ENCODE measurements at regions not wholly inside any gene's neighbourhood (a gene's known extent, or its start where the extent isn't known, plus 50 kb on each side); places are given as distances from the start of the nearest gene placed in this dataset.

DNA sequence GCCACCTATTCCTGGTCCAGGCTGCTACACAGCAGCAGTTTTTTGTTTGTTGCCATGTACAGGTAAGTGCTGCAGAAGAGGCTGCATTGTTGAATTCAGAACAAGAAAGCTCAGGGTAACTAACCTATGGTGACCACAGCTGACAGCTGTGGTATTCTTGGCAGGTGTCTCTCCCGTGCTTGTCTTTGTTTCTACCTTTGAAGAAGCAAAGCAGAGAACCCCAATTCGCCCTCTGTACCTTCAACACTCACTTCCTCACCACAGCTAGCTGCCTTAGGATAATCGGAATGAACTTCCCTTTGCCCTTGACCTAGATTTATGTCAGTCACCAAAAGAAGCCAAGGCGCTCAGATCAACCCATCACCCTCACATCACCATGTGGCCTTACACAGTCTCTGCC, 1703.3 kb upstream of the SLC10A2 start:
- DNase-seq (ENCODE audit: low read depth): no peak

DNA sequence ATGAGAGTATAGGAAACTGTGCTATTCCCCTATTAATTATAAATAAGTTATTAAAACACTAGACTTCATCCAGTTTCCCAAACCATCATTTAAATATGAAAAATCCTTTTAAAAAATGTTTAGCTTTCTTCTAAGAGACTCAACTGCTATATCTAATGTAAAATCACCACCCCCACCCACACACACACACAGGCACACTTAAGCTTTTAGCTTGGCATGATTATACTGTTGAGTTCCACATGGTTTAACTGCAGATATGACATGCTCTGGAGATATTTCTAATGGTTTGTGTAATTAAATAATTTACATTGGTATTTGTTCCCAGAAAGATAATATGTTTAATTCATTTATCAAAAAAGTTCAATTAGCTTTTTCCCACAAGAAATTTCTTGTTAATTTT, 1700.1 kb upstream of the SLC10A2 start:
- DNase-seq (ENCODE audit: low read depth): no peak

DNA sequence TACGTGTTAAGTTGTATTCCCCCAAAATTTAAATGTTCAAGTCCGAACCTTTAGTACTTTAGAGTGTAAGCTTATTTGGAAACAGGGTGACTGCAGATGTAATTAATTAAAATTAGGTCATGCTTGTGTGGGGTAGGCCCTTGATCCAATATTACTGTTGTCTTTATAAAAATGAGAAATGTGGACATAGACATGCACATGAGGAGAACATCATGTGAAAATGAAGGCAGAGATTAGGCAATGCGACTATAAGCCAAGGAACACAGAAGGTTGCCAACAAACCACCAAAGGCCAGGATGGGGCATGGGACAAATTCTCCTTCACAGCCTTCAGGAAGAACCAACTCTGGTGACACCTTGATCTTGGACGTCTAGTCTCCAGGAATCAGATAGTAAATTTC, 1698.4 kb upstream of the SLC10A2 start:
- DNase-seq (ENCODE audit: low read depth): no peak

DNA sequence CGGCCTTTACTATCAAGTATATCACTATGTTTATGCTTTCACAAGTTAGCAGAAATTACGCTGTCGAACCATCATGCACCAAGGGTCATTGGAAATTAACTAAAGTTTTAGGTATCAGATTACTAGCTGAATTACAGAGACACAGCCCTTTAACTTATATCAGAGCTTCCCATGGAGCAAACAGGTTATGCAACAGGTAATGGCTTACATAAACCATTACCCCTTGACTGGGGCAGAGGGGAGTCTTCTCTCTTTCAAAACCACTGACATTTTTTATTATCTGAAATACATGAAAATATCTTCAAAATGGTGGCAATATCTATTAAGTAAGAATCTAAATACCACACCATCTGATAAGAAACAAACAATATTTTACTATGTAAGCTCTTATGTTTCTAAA, 1692.9 kb upstream of the SLC10A2 start:
- DNase-seq (ENCODE audit: low read depth): no peak

DNA sequence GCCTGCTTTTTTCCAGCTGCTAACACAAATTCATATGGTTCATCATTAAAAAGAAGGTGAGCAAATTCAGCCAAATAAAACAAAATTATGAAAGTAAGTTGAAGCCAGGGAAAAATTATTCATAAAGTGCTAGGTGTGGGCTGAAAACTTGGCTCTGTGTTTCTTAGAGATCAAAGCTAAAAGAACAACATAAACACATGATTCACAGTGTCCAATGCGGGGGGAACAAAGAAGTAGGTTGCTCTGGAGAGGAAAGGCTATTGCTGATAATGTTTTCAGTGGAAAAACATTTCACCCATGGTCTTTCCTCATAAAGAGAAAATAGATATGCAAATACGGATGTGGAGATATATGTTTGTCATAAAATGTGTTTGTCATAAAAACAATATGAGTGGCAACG, 1691.5 kb upstream of the SLC10A2 start:
- DNase-seq (ENCODE audit: low read depth): no peak

DNA sequence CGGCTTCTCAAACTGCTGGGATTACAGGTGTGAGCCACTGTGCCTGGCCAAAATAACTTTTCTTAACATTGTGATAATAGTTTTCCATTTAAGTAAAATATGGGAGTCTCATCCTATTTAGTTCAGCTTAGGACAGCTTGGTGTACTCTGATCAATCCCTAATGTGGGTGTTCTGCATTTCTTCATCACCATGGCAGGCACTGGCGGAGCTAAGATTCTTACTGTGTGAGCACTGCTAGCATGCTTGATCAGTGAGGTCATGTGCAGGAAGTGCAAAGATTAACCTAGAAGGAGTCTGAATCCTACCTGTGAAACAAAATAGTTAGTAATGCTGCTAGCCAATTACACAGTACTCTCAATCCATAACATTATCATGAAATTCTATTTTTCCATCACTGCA, 1684.2 kb upstream of the SLC10A2 start:
- DNase-seq (ENCODE audit: low read depth): no peak

DNA sequence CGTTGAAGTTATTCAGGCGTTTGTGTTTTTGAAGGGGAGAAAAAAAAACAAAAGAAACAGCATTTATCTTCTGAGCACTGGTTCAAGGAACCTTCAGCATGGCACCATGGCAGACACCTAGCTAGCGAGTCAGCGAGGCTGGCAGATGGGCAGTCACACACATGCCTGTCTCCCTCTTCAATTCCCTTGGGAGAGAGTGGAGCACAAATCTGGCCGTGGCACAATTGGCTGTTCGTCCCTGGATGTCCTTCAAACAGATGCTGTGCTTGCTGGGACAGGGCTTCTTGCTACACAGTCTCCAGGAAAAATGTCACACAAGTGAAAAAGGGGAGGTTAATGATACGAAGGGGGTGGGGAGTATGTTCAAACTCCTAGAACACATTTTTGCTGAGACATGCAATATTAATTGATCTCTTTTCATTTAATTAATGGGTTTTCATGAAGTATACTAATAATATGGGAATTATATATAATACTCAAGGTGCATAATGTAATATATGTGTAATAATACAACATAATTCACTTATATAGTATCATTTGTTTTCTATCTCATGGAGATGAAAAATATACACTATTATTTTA, 1674.5 kb upstream of the SLC10A2 start:
- no peak for DNase-seq (ENCODE audit: low read depth)

DNA sequence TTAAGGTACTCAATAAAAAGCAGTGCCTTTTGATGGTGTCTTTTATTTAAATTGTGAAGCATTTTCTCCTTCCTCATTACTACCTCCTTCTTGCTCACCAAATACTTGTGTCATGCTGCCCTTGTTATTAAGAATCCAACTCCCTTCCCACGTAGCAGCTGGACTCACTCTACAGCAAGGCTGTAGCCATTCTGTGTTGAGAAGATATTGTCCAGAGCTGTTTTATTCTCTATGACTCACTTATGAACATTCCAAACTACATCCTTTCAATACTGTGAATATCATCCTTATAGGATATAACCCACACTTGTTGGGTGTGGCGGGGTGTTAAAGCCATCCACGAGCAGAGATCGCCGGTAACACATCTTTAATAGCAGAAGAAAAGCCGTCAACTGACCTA, 1671.5 kb upstream of the SLC10A2 start:
- DNase-seq (ENCODE audit: low read depth): no peak

DNA sequence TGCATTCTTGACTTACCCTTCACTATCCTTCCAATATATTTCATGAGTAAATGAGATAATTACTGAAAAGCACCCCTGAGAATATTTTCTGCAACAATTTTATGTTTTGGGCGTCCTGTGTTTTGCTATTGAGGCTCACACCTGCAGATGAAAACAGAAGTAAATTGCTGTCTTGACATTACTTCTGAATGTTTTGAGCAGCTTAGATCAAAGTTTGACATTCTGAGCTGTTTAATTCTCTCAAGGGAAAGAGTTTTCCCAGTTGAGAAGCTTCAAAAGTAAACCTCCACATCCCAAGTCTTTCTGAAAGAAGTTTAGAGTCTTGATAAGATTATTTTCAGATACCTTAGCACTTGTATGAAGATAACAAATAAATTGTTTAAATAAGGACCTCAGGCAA, 1667.2 kb upstream of the SLC10A2 start:
- no peak for DNase-seq (ENCODE audit: low read depth)

DNA sequence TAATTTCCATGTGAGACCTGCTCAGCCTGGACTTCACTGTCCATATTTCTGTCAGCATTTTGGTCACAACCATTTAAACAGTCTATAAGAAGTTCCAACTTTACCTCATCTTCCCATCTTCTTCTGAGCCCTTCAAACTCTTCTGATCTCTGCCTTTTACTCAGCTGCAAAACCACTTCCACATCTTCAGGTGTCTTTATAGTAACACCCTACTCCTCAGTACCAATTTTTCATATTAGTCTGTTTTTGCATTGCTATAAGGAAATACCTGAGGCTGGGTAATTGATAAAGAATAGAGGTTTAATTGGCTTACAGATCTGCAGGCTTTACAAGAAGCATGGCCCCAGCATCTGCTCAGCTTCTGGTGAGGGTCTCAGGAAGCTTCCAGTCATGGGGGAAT, 1648.9 kb upstream of the SLC10A2 start:
- no peak for DNase-seq (ENCODE audit: low read depth)

DNA sequence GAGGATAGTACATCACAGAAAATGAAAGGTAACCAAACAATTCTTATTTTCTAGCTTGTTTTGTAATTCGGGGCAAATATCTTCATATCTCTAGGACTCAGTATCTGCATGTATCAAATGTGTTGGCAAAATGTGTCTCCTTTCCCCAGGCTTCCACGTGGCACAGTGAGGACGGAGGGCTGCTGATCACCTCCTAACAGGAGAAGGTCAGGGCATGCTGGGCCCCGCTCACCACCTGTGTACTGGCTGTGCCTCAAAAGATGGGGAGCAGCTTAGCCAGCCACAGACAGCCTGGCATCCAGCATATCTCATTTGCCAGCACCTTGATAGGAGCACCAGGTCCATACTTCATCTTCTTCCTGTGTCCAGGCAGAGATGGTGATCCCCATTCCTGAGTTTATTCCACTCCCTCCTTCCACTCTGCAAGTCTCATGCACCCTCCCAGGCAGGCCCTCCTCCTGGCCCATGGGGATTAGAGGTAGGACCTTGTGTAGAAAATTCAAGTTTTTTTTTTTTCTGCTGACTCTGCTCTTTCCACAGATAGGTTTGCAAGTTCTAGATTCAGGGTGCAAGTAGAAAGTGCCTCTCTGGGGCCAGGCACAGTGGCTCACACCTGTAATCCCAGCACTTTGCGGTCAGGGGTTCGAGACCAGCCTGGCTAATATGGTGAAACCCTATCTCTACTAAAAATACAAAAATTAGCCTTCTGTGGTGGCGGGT, 1639.0 kb upstream of the SLC10A2 start:
- no peak for DNase-seq (ENCODE audit: low read depth)

DNA sequence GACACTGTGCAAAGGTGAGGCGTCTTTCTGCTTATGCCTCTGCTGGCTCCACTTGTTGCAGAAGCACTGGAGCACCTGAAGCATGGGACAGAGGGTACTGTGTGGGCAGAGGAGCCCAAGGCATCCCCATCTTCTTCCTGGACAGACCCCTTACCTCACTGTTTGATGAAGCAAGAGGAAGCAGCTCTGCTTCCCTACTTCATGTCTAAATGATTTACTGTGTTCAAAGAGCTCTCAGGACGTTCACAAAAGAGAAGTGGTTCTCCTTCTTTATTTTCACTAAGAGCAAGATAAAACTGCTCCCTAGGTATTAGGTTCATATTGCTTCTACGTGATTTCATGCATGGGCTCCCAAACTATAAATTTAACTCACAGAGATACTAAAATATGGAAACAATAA, 1635.4 kb upstream of the SLC10A2 start:
- no peak for DNase-seq (ENCODE audit: low read depth)

DNA sequence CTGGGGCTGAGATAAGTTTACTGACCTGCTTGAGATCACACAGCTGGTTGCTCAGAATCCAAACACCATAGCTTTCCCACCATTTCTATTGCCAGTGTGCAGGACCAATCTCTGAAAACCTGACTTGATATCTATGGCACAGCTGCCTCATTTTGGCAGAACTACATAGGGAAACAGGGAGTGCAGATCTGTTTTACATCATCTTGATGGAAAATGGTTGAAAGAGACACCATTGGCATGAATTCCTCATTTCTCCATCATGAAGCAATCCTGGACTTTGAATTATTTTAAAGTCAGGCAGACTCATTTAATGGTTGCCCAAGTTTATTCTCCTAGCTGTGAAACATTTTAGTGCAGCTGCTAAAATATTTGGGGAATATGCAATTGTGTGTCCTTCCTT, 1628.2 kb upstream of the SLC10A2 start:
- DNase-seq (ENCODE audit: low read depth): no peak

DNA sequence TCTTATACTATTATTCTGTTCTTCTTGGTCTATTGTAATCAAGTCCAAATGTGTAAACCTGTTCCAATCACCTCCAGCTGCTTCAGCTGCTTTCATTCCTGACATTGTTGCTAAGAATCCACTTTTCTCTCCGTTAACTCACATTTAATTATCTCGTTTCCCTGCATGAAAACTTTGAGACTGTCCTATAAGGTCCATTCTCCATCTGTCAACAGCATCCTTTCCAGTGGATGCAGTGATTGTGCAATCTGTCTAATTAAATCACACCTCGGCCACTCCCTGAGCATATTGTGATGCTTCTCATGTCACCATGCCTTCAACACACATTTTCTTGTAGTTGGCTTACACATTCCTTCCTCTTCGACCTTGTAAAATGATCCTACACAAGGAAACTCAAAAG, 1626.9 kb upstream of the SLC10A2 start:
- DNase-seq (ENCODE audit: low read depth): no peak

DNA sequence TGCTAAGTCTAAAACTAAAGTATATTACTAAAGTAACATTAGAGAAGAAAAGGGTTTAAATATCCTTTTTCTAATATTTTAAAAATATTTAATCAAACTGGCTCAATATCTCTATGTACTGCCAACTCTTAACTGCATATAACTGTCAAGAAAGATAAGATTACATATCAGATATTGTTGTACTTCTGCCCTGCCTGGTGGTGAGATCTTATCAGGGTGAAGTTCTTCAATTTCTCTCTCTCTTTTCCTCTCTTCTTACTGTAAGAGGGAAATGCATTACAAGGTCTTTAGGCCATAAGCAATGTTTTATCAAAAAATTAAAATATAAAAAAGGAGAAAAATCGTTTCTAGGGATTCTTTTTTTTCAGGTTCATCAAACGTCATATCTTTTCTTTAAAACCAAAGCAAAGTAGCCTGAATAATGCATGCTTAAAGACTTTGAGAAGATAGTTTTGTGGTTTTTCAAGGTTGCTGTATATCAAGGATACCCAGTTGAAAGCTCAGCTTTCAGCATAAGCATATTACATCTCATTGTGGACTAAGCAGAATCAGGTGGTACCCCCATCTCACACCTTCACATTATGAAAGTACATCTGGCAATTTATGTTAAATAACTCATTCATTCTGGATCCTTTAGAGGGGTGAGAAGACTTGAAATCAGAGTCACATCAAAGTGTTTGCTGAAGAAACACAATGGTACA, 1625.7 kb upstream of the SLC10A2 start:
- no peak for DNase-seq (ENCODE audit: low read depth)

DNA sequence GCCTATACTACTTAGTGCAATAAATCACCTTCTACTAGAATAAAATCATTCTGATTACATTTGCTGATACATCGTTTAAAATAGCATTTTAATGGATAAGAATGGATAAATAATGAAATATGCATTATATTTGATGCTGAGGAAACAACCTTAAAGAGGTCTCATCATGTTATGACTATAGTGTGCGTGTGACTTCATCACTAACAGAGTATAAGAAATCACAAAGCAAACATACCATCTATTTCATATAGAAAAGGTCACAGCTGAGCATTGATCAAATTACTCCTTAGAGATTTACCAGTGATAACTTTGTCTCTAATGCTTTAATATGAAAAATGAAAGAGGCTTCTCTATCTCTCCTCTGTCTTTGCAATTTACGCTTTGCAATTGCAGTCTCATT, 1620.3 kb upstream of the SLC10A2 start:
- DNase-seq (ENCODE audit: low read depth): no peak

DNA sequence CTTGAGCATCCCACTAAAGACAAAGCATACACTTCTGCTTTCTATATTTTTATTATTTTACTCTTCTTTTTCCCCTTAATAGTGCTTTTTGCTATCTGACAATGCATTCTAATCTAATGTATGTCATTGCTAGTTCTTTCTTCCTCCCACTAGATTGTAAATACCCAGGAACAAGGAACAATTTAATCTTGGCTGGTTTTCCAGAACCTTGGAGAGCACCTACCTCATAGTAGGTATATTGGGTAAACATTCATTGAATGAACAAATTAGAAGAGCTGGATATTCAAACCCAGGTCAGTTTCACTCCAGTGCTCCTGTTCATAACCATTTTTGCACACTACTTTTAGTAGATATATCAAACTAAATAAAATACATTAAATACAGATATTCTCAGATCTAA, 1617.6 kb upstream of the SLC10A2 start:
- no peak for DNase-seq (ENCODE audit: low read depth)

DNA sequence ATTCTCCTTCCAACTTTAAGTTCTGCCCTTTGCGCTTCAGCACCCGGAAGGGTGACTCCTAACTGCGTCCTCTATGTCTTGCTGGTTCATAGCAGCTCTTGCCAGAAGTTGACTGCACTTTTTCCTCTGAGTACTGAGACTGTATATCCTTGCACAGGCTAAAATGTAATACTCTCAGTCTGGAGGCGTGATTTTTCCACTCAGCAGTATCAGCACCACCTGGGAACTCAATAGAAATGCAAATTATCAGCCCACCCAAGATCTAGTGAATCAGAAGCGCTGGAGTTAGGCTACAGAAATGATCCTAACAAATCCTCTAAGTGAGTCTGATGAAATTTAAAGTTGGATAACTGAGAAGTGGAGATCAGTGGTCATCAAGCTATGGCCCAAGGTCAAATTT, 1611.9 kb upstream of the SLC10A2 start:
- DNase-seq (ENCODE audit: low read depth): no peak

DNA sequence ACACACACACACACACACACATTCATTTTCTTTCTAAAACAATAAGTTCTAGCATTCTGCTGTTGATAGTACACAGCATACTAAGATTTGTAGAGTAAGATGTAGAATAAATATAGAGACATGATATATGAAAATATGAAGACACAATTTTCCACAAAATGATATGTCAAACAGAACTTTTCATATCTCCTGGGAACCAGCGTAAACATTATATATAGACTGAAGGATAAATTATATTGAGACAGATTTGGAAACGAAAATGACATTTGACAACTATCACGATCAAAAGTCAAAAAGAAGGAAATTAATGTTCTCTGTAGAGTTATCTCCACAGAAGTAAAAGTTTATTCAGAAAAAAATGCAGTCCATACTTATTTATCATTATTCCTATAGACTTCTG, 1605.7 kb upstream of the SLC10A2 start:
- DNase-seq (ENCODE audit: low read depth): no peak

DNA sequence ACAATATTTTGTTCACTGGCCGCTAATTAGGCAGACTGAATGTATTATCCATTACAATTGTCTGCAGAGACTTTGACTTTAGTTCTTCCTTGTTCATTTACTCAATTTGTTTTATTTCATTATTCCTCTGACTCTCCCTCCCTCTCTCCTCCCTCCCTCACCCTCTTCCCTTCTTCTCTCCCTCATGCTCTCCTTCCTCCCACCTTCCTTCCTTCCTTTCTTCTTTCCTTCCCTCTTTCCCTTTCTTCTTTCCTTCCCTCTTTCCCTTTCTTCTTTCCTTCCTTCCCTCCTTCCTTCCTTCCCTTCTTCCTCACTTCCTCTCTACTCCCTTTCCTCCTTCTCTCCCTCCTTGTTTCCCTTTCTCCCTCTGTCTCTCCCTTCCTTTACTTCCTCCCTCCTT, 1591.0 kb upstream of the SLC10A2 start:
- no peak for DNase-seq (ENCODE audit: low read depth)

DNA sequence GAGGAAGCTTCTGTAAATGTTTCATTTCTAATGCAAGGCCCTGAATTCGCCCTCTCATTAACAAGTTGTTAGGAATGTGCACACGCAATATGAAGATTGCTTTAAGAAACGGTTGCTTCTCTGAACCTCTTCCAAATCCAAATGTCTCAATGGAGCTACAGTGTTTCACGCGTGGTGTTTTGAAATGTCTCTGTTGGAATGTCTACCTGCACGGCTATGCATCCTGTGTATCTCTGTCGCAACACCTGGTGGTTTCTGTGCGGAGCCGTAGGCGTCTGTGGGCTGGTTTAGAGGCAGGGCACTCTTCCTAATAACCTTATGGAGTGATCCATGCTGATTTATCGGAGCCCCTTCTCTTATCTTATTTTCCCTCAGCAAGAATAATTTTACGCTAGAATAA, 1584.2 kb upstream of the SLC10A2 start:
- DNase-seq (ENCODE audit: low read depth): no peak

DNA sequence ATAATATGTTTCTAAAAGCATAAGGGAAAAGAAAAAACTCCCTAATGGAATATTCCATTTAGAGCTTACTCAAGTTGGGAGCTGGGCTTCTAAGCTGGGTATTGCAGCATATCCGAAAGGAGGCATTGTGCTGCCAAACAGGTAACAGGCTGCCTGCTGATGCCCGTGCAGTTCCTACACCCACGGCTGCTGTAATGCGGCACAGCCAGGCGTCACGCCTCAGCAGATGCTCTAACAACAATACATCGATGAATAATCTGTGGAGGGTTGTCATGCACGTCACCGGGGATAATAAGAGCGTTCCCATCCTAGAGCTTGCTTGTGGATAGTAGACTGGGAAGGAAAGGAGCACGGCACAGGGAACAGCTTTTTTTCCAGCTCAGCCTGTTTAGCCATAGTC, 1582.1 kb upstream of the SLC10A2 start:
- DNase-seq (ENCODE audit: low read depth): no peak

DNA sequence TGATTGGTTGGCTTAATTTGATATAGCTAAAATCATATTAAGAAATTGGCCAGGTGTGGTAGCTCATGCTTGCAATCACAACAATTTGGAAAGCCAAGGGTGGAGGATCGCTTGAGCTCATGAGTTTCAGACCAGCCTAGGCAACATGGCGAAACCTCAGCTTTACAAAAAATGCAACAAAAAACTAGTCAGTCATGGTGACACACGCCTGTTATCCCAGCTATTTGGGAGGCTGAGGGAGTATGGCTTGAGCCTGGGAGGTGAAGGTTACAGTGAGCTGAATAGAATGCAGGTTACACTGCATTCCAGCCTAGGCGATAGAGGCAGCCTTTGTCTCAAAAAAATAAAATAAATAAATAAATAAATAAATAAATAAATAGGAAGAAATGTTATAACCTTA, 1579.6 kb upstream of the SLC10A2 start:
- no peak for DNase-seq (ENCODE audit: low read depth)

DNA sequence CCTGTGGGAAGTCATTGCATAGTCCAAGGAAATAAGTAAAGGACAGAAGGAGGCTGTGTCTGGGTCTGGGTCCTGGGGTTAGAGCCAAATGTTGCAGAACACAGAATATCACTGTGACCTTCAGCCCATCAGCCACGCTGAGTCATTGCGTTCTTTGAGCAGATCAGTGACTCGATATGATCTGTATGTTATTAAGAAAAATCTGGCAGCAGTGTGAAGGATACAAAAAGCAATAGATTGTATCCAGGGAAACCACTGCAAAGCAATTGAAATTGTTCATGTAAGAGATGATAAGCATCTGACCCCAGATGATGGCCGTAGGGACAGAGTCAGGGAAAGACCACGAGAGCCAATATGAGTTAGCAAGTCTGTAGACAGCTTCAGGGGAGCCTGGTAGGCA, 1575.1 kb upstream of the SLC10A2 start:
- DNase-seq (ENCODE audit: low read depth): no peak
